ENCODE measurements at regions not wholly inside any gene's neighbourhood (a gene's known extent, or its start where the extent isn't known, plus 50 kb on each side); places are given as distances from the start of the nearest gene placed in this dataset.

- ChIA-PET CTCF (interaction anchor here (1.5 kb wide), 1 partner anchor 28 kb away, joined by 4 read pairs; no protein-coding TSS in a partner anchor), POLR2A (no interaction called here)
- TF ChIP-seq, protein P1, sequence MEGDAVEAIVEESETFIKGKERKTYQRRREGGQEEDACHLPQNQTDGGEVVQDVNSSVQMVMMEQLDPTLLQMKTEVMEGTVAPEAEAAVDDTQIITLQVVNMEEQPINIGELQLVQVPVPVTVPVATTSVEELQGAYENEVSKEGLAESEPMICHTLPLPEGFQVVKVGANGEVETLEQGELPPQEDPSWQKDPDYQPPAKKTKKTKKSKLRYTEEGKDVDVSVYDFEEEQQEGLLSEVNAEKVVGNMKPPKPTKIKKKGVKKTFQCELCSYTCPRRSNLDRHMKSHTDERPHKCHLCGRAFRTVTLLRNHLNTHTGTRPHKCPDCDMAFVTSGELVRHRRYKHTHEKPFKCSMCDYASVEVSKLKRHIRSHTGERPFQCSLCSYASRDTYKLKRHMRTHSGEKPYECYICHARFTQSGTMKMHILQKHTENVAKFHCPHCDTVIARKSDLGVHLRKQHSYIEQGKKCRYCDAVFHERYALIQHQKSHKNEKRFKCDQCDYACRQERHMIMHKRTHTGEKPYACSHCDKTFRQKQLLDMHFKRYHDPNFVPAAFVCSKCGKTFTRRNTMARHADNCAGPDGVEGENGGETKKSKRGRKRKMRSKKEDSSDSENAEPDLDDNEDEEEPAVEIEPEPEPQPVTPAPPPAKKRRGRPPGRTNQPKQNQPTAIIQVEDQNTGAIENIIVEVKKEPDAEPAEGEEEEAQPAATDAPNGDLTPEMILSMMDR (IDR thresholded peaks at IDR 0.05; ENCODE audit: control extremely low read depth, extremely low read depth, low read depth, missing control alignments): no peak
- no peak for DNase-seq (ENCODE audit: extremely low spot score)
Measured at GRCh38 chr6:159435701-159436100, 257.3 kb downstream of the SOD2 start.

GRCh38 chr6:159434410-159434809, 258.6 kb downstream of the SOD2 start:
- POLR2A ChIA-PET: no interaction called here
- CTCF ChIA-PET: interaction anchor here (1.5 kb wide), 1 partner anchor 17 kb away, joined by 4 read pairs; no protein-coding TSS in a partner anchor
- no peak for DNase-seq (ENCODE audit: extremely low spot score)

GRCh38 chr6:159433550-159433949, 259.5 kb downstream of the SOD2 start:
- CTCF ChIA-PET: interaction anchor here (1.5 kb wide), 1 partner anchor 16 kb away, joined by 4 read pairs; no protein-coding TSS in a partner anchor
- TF ChIP-seq, protein P1 (IDR thresholded peaks at IDR 0.05; ENCODE audit: control extremely low read depth, extremely low read depth, low read depth, missing control alignments): no peak
- DNase-seq (ENCODE audit: extremely low spot score): no peak
- POLR2A ChIA-PET: no interaction called here

More at GRCh38 chr6:159434410-159434809, 258.6 kb downstream of the SOD2 start:
- TF ChIP-seq, protein P1 (IDR thresholded peaks at IDR 0.05; ENCODE audit: control extremely low read depth, extremely low read depth, low read depth, missing control alignments): no peak

GRCh38 chr6:159431750-159432149, 261.3 kb downstream of the SOD2 start:
- ChIA-PET CTCF (no interaction called here), POLR2A (no interaction called here)
- no peak for DNase-seq (ENCODE audit: extremely low spot score)
- TF ChIP-seq, protein P1 (IDR thresholded peaks at IDR 0.05; ENCODE audit: control extremely low read depth, extremely low read depth, low read depth, missing control alignments): no peak

DNA sequence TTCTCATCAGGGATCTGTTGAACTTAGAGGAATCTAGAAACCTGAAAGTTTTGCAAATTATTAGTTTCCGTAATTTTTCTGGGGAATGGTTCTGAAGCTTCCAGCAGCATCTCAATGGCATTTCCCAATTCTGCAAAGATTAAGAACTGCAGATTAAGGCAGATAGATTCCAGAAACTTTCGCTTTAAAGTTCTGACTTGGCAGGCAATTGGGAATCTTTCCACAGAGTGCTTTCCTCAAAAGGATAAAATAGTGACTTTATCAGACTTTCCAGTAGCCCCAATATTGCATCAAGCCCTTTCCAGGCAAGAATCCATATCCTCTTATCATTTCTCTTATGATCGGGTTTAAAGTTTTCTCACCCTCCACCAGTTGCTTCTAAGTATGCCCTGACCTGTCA, 261.1 kb downstream of the FNDC1 start:
- no peak for DNase-seq (ENCODE audit: extremely low spot score)
- TF ChIP-seq, protein P1 (IDR thresholded peaks at IDR 0.05; ENCODE audit: control extremely low read depth, extremely low read depth, low read depth, missing control alignments): no peak
- ChIA-PET CTCF (no interaction called here), POLR2A (no interaction called here)

- DNase-seq (ENCODE audit: extremely low spot score): no peak
- TF ChIP-seq, protein P1 (IDR thresholded peaks at IDR 0.05; ENCODE audit: control extremely low read depth, extremely low read depth, low read depth, missing control alignments): no peak
- ChIA-PET POLR2A (no interaction called here), CTCF (no interaction called here)
Measured at GRCh38 chr6:159429433-159429832, 260.2 kb downstream of the FNDC1 start.

DNA sequence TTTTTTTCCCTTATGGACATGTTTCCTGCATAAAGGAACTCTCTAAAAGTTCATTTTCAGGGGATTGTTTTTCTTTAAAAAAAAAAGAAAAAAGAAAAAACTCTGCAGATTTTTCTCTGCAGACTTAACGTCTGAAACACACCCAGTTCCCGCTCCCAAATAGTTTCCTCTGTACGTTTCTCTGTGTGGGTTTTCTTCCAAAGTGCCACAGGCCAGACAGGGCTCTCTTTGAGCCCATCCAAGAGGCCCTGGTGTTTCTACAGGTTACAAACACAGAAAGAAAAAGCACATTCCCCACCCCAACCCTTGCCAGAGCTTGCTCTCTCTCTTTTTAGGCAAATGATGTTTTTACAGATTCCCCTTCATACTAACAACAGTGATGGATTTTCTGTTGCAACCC, 258.6 kb downstream of the FNDC1 start:
- TF ChIP-seq, protein P1 (IDR thresholded peaks at IDR 0.05; ENCODE audit: control extremely low read depth, extremely low read depth, low read depth, missing control alignments): no peak
- ChIA-PET CTCF (no interaction called here), POLR2A (no interaction called here)
- DNase-seq (ENCODE audit: extremely low spot score): no peak
